SK-N-SH treated with all-trans-retinoic acid at 6 μM for 48 hours (cell line): ENCODE measurements at regions not wholly inside any gene's neighbourhood (a gene's known extent, or its start where the extent isn't known, plus 50 kb on each side); places are given as distances from the start of the nearest gene placed in this dataset.

Source experiments
- ATAC-seq: fragments of 200-7000 bp; cut with Tn5 transposase; 3 replicates; pipeline ENCODE4 v1.9.1; 2020; ENCODE audit warnings: mild to moderate bottlenecking, moderate library complexity
- BACH2 ChIP-seq: fragments of 250-450 bp; sonication (Bioruptor Pico); IDR thresholded peaks from 2 replicates; pipeline ENCODE4 v1.9.0; 2021; ENCODE audit warnings: mild to moderate bottlenecking, borderline replicate concordance
- CREB5 ChIP-seq: fragments of 250-450 bp; sonication (Bioruptor Pico); IDR thresholded peaks from 2 replicates; pipeline ENCODE4 v1.5.1; 2020; ENCODE audit warnings: low read depth, mild to moderate bottlenecking, moderate library complexity
- CSDC2 ChIP-seq: fragments of 250-450 bp; sonication (Bioruptor Pico); IDR thresholded peaks from 2 replicates; pipeline ENCODE4 v1.5.0; 2020; ENCODE audit warnings: mild to moderate bottlenecking, moderate library complexity
- CSRNP3 ChIP-seq: fragments of 250-450 bp; sonication (Bioruptor Pico); IDR thresholded peaks from 2 replicates; pipeline ENCODE4 v1.5.1; 2021; ENCODE audit warnings: mild to moderate bottlenecking, moderate library complexity
- ESRRG ChIP-seq: fragments of 250-450 bp; sonication (Bioruptor Pico); IDR thresholded peaks from 2 replicates; pipeline ENCODE4 v1.6.1; 2021; ENCODE audit warnings: mild to moderate bottlenecking
- GLIS3 ChIP-seq: fragments of 250-450 bp; sonication (Bioruptor Pico); IDR thresholded peaks from 2 replicates; pipeline ENCODE4 v1.5.0; 2020; ENCODE audit warnings: mild to moderate bottlenecking, moderate library complexity
- ISL1 ChIP-seq: fragments of 250-450 bp; sonication (Bioruptor Pico); IDR thresholded peaks from 2 replicates; pipeline ENCODE4 v2.1.2; 2022; ENCODE audit warnings: mild to moderate bottlenecking, moderate library complexity
- OSR1 ChIP-seq: fragments of 250-450 bp; sonication (Bioruptor Pico); IDR thresholded peaks from 2 replicates; pipeline ENCODE4 v1.8.0; 2022; ENCODE audit warnings: moderate library complexity, mild to moderate bottlenecking, inconsistent platforms
- PATZ1 ChIP-seq: fragments of 250-450 bp; sonication (Bioruptor Pico); IDR thresholded peaks from 2 replicates; pipeline ENCODE4 v1.8.0; 2020; ENCODE audit warnings: mild to moderate bottlenecking, moderate library complexity, borderline replicate concordance
- PPARA ChIP-seq: fragments of 250-450 bp; sonication (Bioruptor Pico); IDR thresholded peaks from 2 replicates; pipeline ENCODE4 v1.5.0; 2020; ENCODE audit warnings: mild to moderate bottlenecking, borderline replicate concordance
- RARB ChIP-seq: fragments of 250-450 bp; sonication (Bioruptor Pico); IDR thresholded peaks from 2 replicates; pipeline ENCODE4 v1.8.0; 2021; ENCODE audit warnings: mild to moderate bottlenecking, moderate library complexity
- SNAI2 ChIP-seq: fragments of 250-450 bp; sonication (Bioruptor Pico); IDR thresholded peaks from 2 replicates; pipeline ENCODE4 v1.5.0; 2020; ENCODE audit warnings: mild to moderate bottlenecking, moderate library complexity
- TCF4 ChIP-seq: fragments of 250-450 bp; sonication (Bioruptor Pico); IDR thresholded peaks from 2 replicates; pipeline ENCODE4 v1.8.0; 2021; ENCODE audit warnings: mild to moderate bottlenecking, moderate library complexity, borderline replicate concordance
- TOX ChIP-seq: fragments of 250-450 bp; sonication (Bioruptor Pico); IDR thresholded peaks from 2 replicates; pipeline ENCODE4 v1.8.0; 2021; ENCODE audit warnings: mild to moderate bottlenecking, moderate library complexity, borderline replicate concordance
- ZFP3 ChIP-seq: fragments of 250-450 bp; sonication (Bioruptor Pico); IDR thresholded peaks from 2 replicates; pipeline ENCODE4 v1.5.0; 2020; ENCODE audit warnings: mild to moderate bottlenecking, moderate library complexity
- ZFP30 ChIP-seq: fragments of 450-650 bp; formaldehyde crosslinking; IDR thresholded peaks from 2 replicates; pipeline ENCODE4 v1.5.0; 2022; ENCODE audit warnings: mild to moderate bottlenecking, moderate library complexity
- ZNF565 ChIP-seq: fragments of 450-650 bp; formaldehyde crosslinking; conservative IDR thresholded peaks from 2 replicates; pipeline ENCODE4 v1.5.0; 2020; ENCODE audit warnings: low read depth, mild to moderate bottlenecking, moderate library complexity
- ZNF70 ChIP-seq: fragments of 450-650 bp; formaldehyde crosslinking; IDR thresholded peaks from 2 replicates; pipeline ENCODE4 v1.5.0; 2020; ENCODE audit warnings: mild to moderate bottlenecking, moderate library complexity
- ZNF8 ChIP-seq: fragments of 450-650 bp; formaldehyde crosslinking; IDR thresholded peaks from 2 replicates; pipeline ENCODE4 v1.5.0; 2020; ENCODE audit warnings: mild to moderate bottlenecking, moderate library complexity
- TF ChIP-seq, protein P1 (sequence below): fragments of 250-450 bp; sonication (Bioruptor Pico); IDR thresholded peaks from 2 replicates; pipeline ENCODE4 v1.5.0; 2020; ENCODE audit warnings: mild to moderate bottlenecking, moderate library complexity

GRCh38 chr19:28022506-28022905, 1190.4 kb downstream of the UQCRFS1 start (continued):
- TF ChIP-seq, protein P1, sequence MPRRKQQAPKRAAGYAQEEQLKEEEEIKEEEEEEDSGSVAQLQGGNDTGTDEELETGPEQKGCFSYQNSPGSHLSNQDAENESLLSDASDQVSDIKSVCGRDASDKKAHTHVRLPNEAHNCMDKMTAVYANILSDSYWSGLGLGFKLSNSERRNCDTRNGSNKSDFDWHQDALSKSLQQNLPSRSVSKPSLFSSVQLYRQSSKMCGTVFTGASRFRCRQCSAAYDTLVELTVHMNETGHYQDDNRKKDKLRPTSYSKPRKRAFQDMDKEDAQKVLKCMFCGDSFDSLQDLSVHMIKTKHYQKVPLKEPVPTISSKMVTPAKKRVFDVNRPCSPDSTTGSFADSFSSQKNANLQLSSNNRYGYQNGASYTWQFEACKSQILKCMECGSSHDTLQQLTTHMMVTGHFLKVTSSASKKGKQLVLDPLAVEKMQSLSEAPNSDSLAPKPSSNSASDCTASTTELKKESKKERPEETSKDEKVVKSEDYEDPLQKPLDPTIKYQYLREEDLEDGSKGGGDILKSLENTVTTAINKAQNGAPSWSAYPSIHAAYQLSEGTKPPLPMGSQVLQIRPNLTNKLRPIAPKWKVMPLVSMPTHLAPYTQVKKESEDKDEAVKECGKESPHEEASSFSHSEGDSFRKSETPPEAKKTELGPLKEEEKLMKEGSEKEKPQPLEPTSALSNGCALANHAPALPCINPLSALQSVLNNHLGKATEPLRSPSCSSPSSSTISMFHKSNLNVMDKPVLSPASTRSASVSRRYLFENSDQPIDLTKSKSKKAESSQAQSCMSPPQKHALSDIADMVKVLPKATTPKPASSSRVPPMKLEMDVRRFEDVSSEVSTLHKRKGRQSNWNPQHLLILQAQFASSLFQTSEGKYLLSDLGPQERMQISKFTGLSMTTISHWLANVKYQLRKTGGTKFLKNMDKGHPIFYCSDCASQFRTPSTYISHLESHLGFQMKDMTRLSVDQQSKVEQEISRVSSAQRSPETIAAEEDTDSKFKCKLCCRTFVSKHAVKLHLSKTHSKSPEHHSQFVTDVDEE (CRISPR knock-in tag) = no peak

DNA sequence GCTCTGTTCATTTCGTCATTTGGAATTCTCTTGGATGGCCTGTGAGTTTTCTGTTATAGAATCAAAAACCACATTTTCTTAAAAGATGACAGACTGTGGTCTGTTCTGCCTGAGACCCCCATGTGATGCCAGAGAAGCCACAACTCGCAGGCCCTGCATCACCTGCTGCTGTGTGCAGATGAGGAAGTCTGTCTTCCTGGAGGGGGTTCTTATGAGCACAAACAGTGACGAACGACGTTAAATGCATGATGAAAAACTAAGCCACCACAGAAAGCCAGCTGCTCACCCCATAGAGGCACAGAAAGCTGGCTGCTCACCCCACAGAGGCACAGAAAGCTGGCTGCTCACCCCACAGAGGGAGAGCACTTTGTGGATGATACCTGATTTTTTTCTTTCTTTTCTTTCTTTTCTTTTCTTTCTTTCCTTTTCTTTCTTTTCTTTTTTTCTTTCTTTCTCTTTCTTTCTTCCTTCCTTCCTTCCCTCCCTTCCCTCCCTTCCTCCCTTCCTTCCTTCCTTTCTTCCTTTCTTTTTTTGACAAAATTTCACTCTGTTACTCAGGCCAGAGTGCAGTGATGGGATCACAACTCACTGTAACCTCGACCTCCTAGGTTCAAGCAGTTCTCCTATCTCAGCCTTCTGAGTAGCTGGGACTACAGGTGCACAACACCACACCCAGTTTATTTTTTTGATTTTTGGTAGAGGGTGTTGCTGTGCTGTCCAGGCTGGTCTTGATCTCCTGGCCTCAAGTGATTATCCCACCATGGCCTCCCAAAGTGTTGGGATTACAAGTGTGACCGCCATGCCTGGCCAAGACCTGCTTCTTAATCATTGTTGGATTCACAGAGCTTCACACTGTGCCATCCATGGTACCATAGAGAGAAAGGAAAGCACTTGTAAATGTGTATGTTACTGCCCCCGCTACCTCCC, 1191.4 kb downstream of the UQCRFS1 start:
- ATAC-seq = no peak
- no peak for TF ChIP-seq ISL1 (CRISPR knock-in tag)
- TF ChIP-seq, all 23 proteins: peak for 0

- no peak for TF ChIP-seq TCF4 (CRISPR knock-in tag)
- no peak for TF ChIP-seq SNAI2 (CRISPR knock-in tag)
- TF ChIP-seq, protein P1 (CRISPR knock-in tag) = no peak
- TF ChIP-seq ZNF8 (CRISPR knock-in tag) = no peak
- no peak for TF ChIP-seq CSDC2 (CRISPR knock-in tag)
- no peak for TF ChIP-seq CREB5 (CRISPR knock-in tag)
- no peak for TF ChIP-seq ZNF565
- TF ChIP-seq CSRNP3 = no peak
- no peak for TF ChIP-seq GLIS3 (CRISPR knock-in tag)
- no peak for TF ChIP-seq PATZ1
- no peak for TF ChIP-seq OSR1
- no peak for TF ChIP-seq RARB (CRISPR knock-in tag)
- TF ChIP-seq TOX = no peak
- no peak for TF ChIP-seq ZFP3 (CRISPR knock-in tag)
- no peak for TF ChIP-seq ZNF70
- TF ChIP-seq PPARA = no peak
- no peak for TF ChIP-seq ZFP30
- TF ChIP-seq ESRRG (CRISPR knock-in tag) = no peak
- no peak for TF ChIP-seq BACH2 (CRISPR knock-in tag)
- ATAC-seq = no peak
Observed at GRCh38 chr19:28020619-28021258, 1192.2 kb downstream of the UQCRFS1 start.
